OCI-LY7 (cell line): ENCODE measurements at regions not wholly inside any gene's neighbourhood (a gene's known extent, or its start where the extent isn't known, plus 50 kb on each side); places are given as distances from the start of the nearest gene placed in this dataset.

Experiments used
- BruUV-seq: library from RNA; stranded (reverse); fragments of 400-500 nt; replicated peaks from 2 replicates; lab custom pipeline; 2021; lab: Mats Ljungman, UMichigan
- CTCF ChIA-PET: fragments of 300-600 bp; sonication (Branson Sonifier 250); formaldehyde crosslinking; loops from one replicate; lab custom pipeline; 2022; ENCODE audit warnings: antibody characterized with exemption; ENCODE audit not compliant: unreplicated experiment; lab: Charles Lee
- POLR2A ChIA-PET: fragments of 300-600 bp; sonication (Branson Sonifier 250); formaldehyde crosslinking; loops from one replicate; lab custom pipeline; 2022; ENCODE audit warnings: antibody characterized with exemption; lab: Charles Lee
- DNase-seq: peaks from one replicate; pipeline ENCODE4 v3.0.0-alpha.2; 2015; ENCODE audit warnings: low spot score
- H2AFZ ChIP-seq: fragments of 200-600 bp; sonication (generic), shearing (Covaris generic); 2 replicates; pipeline ENCODE4 v1.6.1; 2014; ENCODE audit warnings: mild to moderate bottlenecking, antibody characterized with exemption, low read length, moderate library complexity
- H3K27ac ChIP-seq: fragments of 200-600 bp; sonication (generic); 2 replicates; pipeline ENCODE4 v1.5.1; 2014; ENCODE audit warnings: mixed run types, low read depth, mild to moderate bottlenecking, moderate library complexity, low read length, inconsistent platforms; ENCODE audit not compliant: poor library complexity, severe bottlenecking
- H3K36me3 ChIP-seq: fragments of 200-600 bp; sonication (generic); 2 replicates; pipeline ENCODE4 v1.6.1; 2014; ENCODE audit warnings: mild to moderate bottlenecking, antibody characterized with exemption, low read length, moderate library complexity, mixed read lengths; ENCODE audit not compliant: insufficient read depth
- H3K4me1 ChIP-seq: fragments of 200-600 bp; sonication (generic); 2 replicates; pipeline ENCODE4 v1.5.1; 2014; ENCODE audit warnings: mild to moderate bottlenecking, low read length; ENCODE audit not compliant: insufficient read depth, poor library complexity, severe bottlenecking
- H3K4me2 ChIP-seq: fragments of 200-600 bp; sonication (generic); 2 replicates; pipeline ENCODE4 v1.6.1; 2014; ENCODE audit warnings: mild to moderate bottlenecking, low read length
- H3K4me3 ChIP-seq: fragments of 200-600 bp; sonication (generic); 2 replicates; pipeline ENCODE4 v1.5.1; 2014; ENCODE audit warnings: mild to moderate bottlenecking, low read depth, low read length; ENCODE audit not compliant: poor library complexity, severe bottlenecking
- H3K79me2 ChIP-seq: fragments of 200-600 bp; sonication (generic); 2 replicates; pipeline ENCODE4 v1.6.1; 2016; ENCODE audit warnings: low read depth, mild to moderate bottlenecking, low read length, moderate library complexity, mixed read lengths; ENCODE audit not compliant: insufficient read depth
- H3K9me2 ChIP-seq: fragments of 200-600 bp; sonication (generic); 2 replicates; pipeline ENCODE4 v1.6.1; 2016; ENCODE audit warnings: mild to moderate bottlenecking, low read length, mixed read lengths; ENCODE audit not compliant: insufficient read depth
- H3K9me3 ChIP-seq: fragments of 200-600 bp; sonication (generic); 2 replicates; pipeline ENCODE4 v1.6.1; 2014; ENCODE audit warnings: mild to moderate bottlenecking, mixed run types, low read length, mixed read lengths
- H4K20me1 ChIP-seq: fragments of 200-600 bp; sonication (generic); 2 replicates; pipeline ENCODE4 v1.6.1; 2014; ENCODE audit warnings: mild to moderate bottlenecking, antibody characterized with exemption, low read length, moderate library complexity, mixed read lengths; ENCODE audit not compliant: insufficient read depth
- EZH2phosphoT487 ChIP-seq: fragments of 200-600 bp; sonication (generic); IDR thresholded peaks from 2 replicates; pipeline ENCODE4 v1.6.1; 2018; ENCODE audit warnings: low read depth, borderline replicate concordance, mild to moderate bottlenecking, mixed run types, antibody characterized with exemption, low read length, moderate library complexity, mixed read lengths
- intact Hi-C: fragments of 100-400 bp; cut with micrococcal nuclease; formaldehyde crosslinking; loops from one replicate; pipeline ENCODE4 v1.10.0; 2022; ENCODE audit not compliant: unreplicated experiment
- TF ChIP-seq, protein P1 (sequence below): fragments of 200-600 bp; sonication (generic); conservative IDR thresholded peaks from 2 replicates; pipeline ENCODE4 v1.5.1; 2014; ENCODE audit warnings: mild to moderate bottlenecking, antibody characterized with exemption, low read length, moderate library complexity, mixed read lengths

GRCh38 chr13:97726664-97727280 is 226.7 kb upstream of the IPO5 start:
- BruUV-seq = no TSS peak
- H3K36me3 ChIP-seq = no peaks in the 10 kb centered on the region
- H3K9me2 ChIP-seq = no peaks in the 10 kb centered on the region
- no peaks in the 10 kb centered on the region for H3K9me3 ChIP-seq
- no peaks in the 10 kb centered on the region for H4K20me1 ChIP-seq
- no peaks in the 10 kb centered on the region for H3K4me1 ChIP-seq
- no peak overlapping the region for H3K27ac ChIP-seq
- H2AFZ ChIP-seq = no peak overlapping the region
- no peak for TF ChIP-seq EZH2phosphoT487
- TF ChIP-seq, protein P1, sequence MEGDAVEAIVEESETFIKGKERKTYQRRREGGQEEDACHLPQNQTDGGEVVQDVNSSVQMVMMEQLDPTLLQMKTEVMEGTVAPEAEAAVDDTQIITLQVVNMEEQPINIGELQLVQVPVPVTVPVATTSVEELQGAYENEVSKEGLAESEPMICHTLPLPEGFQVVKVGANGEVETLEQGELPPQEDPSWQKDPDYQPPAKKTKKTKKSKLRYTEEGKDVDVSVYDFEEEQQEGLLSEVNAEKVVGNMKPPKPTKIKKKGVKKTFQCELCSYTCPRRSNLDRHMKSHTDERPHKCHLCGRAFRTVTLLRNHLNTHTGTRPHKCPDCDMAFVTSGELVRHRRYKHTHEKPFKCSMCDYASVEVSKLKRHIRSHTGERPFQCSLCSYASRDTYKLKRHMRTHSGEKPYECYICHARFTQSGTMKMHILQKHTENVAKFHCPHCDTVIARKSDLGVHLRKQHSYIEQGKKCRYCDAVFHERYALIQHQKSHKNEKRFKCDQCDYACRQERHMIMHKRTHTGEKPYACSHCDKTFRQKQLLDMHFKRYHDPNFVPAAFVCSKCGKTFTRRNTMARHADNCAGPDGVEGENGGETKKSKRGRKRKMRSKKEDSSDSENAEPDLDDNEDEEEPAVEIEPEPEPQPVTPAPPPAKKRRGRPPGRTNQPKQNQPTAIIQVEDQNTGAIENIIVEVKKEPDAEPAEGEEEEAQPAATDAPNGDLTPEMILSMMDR = no peak
- DNase-seq = no peak
- ChIA-PET POLR2A (no interaction called here), CTCF (no interaction called here)
- H3K4me2 ChIP-seq = no peak overlapping the region
- no peaks in the 10 kb centered on the region for H3K79me2 ChIP-seq
- intact Hi-C loops = no loop called here
- H3K4me3 ChIP-seq = no peak overlapping the region

GRCh38 chr13:97727991-97728390 is 225.5 kb upstream of the IPO5 start:
- TF ChIP-seq EZH2phosphoT487 = no peak
- TF ChIP-seq, protein P1 = no peak
- H3K79me2 ChIP-seq = no peaks in the 10 kb centered on the region
- no peaks in the 10 kb centered on the region for H4K20me1 ChIP-seq
- intact Hi-C loops = no loop called here
- no peak overlapping the region for H3K27ac ChIP-seq
- no peak for DNase-seq
- H3K4me3 ChIP-seq = no peak overlapping the region
- H3K36me3 ChIP-seq = no peaks in the 10 kb centered on the region
- H3K4me2 ChIP-seq = no peak overlapping the region
- CTCF ChIA-PET = no interaction called here
- no TSS peak for BruUV-seq
- no peaks in the 10 kb centered on the region for H3K4me1 ChIP-seq
- no peak overlapping the region for H2AFZ ChIP-seq
- H3K9me3 ChIP-seq = no peaks in the 10 kb centered on the region
- H3K9me2 ChIP-seq = no peaks in the 10 kb centered on the region
- POLR2A ChIA-PET = no interaction called here

DNA sequence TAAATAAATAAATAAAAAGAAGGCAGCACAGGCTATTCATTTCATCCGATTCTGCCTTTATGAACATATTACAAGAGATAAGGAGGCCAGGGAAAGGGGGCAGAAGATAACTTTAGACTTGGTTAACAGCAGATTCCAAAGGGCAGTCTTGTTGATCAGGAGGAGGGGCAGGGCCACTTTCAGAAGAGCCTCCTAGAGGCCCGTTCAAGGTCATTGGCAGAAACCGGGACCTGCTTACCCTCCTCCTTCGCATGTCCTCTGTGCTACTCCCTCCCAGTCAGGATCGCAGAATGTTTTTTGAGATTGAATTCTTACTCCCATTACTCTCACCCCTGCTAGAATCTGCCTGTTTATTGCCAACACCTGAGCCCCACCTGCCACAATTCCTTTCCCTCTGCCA is 217.0 kb upstream of the IPO5 start:
- Histone ChIP-seq H3K27ac (no peak overlapping the region), H3K36me3 (no peaks in the 10 kb centered on the region), H3K4me2 (no peak overlapping the region), H3K4me3 (no peak overlapping the region), H3K9me3 (no peaks in the 10 kb centered on the region), H3K4me1 (no peaks in the 10 kb centered on the region), H4K20me1 (no peaks in the 10 kb centered on the region), H3K79me2 (no peaks in the 10 kb centered on the region), H3K9me2 (no peaks in the 10 kb centered on the region), H2AFZ (no peak overlapping the region)
- no peak for TF ChIP-seq EZH2phosphoT487
- TF ChIP-seq, protein P1 = no peak
- intact Hi-C loops = no loop called here
- DNase-seq = no peak
- CTCF ChIA-PET = no interaction called here
- BruUV-seq = no TSS peak
- POLR2A ChIA-PET = interaction anchor here (0.7 kb wide), 1 partner anchor 101 kb away, joined by 3 read pairs; no protein-coding TSS in a partner anchor
